ENCODE measurements at regions not wholly inside any gene's neighbourhood (a gene's known extent, or its start where the extent isn't known, plus 50 kb on each side); places are given as distances from the start of the nearest gene placed in this dataset.
A peak's percentile ranks its signal among the peaks of the same experiment; 100 is the strongest.

DNA sequence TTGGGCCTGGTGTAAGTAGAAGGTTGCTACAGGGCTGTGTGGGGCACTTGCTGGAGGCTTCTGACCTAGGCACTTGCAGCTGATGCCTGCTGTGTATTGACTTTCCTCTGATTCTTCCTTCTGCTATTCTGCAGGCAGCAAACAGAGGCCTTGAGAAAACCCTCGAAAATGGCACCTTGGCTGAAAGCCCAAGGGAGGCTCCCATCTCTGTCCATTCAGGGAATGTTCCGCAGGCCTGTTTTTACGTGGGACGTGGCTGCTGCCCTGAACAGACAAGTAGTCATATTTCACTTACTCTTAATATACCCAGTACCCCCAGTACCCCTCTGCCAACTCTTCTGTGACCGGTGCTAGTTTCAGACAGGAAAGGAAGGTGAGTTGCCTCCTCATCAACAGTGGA lies 664.7 kb downstream of the INHBA start:
- no peak for DNase-seq (ENCODE audit: low read depth)

DNA sequence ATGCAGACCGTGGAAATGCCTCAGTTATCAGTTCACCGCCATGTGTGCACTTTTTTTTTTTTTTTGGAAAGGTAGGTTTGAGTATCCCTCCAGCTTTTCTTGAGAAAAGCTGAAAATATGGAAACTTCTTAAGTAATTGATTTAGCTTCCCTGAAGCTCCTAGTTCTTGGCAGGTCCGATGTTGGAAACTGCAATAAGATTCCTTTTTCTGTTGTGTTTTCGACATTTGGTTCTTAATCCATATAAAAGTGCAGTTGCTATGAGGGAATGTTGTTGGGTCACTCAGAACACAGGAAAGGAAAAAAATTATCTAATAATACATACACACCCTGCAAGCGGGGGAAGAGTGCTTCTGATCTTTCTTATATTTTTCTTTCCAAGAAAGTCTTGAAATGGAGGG lies 665.2 kb downstream of the INHBA start:
- DNase-seq (ENCODE audit: low read depth) = no peak

DNA sequence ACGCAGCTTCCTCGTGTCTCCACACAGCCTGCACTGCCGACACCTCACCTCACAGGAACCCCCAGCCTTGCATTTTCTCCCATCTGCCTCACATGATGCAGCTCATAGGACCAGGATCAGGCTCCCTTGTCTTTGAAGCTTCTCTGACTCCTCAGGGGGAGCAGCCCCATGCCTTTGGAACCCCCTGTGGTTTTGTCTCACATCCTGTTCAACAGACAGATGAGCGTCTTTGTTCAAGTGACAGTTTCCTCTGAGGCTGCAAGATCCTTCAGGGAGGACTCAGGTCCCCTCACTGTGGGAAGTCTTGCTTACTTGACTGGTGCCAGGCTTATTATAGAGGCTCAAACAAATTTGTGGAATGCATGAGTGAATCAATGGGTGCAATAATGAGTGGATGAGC lies 667.1 kb downstream of the INHBA start:
- no peak for DNase-seq (ENCODE audit: low read depth)

DNA sequence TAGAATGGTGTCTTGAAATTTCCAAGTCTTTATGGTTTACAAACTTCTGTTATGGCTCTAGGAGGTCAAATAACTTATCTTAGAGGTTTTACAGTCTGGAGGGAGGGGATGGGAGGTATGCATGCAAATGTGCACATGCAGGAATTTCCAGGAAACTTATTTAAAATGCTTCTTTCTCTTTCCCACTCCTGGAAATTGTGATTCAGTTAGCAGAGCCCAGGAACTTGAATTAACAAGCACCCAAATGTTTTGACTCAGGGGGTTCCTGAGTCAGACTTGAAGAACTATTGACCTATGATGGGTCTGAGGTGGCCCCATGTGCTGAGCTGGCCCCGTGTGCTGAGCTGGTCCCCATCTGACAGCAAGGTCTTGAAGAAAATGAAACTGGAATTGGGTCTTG lies 669.4 kb downstream of the INHBA start:
- DNase-seq (ENCODE audit: low read depth) = no peak

DNA sequence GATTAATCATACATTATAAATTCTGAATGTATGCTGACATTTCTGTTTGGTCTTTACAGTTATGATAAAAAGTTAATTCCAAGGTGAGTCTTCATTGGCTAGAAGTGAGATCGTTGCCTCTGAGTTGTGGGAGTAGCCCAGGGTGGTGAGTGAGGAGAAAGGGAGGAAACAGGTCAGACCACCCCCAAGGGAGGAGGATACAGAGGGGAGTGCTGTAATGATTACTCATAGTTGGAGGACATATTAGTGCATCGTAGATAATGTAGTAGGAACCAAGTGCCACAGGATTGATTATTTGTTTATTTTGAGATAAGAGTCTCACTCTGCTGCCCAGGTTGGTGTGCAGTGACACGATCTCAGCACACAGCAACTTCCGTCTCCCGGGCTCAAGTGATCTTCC lies 672.2 kb downstream of the INHBA start:
- no peak for DNase-seq (ENCODE audit: low read depth)

DNA sequence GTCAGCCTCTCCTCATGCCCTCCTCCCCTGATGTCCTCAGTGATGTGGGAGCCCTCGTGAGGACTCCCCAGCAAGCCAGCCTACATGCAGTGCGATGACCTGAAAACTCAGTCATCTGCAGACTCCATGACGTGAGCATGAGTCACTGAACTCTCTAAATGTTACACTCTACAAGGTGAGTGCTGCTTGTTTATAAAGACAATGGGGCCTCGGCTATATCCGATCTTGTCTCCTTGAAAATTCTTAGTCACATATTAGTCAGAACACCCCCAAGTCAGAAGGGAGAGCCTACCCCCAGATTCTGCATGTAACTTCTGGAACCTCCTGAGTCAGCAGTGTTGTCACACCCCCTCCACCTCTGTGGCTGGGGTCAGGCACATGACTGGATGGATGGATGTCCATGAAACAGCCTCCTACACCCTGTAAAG lies 673.8 kb downstream of the INHBA start:
- DNase-seq (ENCODE audit: low read depth) = peak; percentile 89

DNA sequence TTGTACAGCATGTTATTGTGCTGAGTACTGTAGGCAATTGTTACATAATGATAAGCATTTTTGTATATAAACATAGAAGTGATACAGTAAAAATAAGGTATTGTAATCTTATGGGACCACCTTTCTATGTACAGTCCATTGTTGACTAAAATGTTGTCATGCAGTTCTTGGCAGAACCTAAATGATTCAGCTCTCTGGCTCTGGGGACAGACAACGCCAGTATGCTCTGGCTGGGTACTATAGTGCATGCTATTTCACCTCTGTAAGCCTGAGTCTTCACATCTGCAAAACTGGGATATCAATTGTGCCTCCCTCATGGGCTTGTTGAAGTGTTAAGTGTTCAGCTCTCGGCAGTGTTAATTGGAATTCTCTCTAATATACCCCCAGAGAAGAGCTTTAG lies 674.3 kb downstream of the INHBA start:
- no peak for DNase-seq (ENCODE audit: low read depth)

DNA sequence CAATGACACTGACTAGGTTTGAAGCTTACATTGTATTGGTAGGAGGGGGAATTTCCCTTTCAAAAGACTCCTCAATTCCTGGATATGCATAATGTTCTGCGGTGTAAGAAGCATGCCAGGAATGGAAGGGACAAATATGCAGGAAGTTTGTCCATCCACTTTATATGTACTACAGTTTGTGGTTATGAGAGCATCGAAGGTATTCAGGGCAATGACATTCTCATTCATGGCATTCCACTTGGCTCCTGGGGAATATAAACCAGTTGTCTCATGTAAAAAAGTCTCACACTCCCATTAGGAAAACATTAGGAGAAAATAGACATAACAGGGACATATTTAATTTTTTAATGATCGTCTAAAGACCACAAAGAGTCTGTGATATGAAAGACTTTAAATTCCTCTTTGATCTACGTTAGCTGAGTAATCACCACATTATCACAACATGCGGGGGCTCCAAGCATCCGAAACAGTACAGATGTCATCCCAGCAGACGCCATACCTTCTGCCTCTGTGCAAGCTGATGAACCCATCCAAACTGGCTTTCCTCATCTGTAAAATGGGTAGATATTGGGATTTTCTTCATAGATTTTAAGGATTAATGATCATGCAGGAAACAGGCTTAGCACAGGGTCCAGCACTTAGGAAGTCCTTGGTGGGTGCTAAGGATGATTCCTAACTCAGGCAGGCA lies 675.3 kb downstream of the INHBA start:
- DNase-seq (ENCODE audit: low read depth) = no peak

DNA sequence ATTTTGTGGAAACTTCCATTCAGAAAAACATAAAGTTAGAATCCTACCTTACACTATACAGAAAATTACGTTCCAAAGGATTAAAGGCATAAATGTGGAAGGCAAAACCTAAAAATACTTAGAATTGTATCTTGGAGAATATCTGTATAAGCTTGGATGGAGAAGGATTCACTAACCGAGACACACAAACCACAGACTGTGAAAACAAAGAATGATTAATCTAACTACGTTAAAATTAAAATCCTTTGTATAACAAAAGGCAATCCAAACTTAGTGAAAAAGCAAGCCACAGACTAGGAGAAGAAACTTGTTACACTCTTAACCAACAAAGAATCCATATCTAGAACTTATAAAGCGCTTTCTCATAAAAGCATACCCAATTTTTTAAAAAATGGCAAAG lies 678.8 kb downstream of the INHBA start:
- DNase-seq (ENCODE audit: low read depth) = no peak

DNA sequence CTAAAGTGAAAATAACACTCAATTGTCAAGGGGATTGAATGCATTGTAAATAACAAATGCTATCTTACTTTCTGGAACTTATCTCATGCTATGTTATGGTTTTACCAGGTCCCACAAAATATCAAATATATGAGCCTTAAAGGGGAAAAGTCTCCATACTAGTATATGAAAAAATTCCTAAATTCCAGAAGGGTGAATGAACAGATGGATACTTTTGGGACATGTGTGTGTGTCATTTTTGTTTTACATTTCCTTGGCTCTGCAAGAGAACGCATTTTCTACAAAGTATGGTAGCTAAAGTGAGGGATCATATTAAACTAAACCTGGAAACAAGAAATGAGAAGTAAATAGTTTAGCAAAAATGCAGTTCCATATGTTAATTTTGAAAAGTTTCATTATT lies 682.8 kb downstream of the INHBA start:
- DNase-seq (ENCODE audit: low read depth) = no peak

DNA sequence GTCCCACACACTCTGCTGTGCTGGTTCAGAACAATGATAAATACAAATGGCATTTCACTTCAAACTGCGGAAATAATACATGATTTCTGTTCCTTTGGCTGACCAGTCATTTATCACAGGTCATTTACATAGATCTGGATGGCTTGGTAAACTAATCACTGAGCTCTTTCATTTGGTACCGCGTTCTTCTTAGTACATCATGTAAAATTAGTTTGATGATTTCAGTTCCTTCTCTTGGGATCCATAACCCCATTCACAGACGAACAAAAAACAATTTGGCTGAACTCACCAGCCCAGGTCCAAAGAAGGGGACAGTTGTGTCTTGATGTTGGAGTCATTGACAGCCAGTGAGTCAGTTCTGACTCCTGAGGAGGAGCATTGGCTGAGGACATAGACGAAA lies 689.8 kb downstream of the INHBA start:
- DNase-seq (ENCODE audit: low read depth) = no peak

DNA sequence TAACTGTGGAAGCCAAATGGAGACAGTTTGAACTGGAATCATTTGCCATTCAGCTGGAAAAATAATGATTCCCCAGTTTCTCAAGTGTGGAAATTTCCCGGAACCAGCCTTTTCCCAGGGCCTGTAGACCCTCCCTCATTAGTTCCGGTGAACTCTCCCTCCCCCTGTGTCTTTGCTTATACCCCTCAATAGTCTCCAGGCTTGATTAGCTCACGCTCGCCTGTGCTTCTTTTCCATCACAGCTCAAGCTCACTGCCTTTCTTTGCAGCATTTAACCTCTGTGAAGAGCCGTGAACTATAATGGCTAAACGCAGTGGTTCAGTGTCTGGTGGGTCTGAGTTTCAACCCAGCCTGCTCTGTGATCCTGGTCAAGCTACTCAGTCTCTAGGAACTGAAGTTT lies 690.8 kb downstream of the INHBA start:
- DNase-seq (ENCODE audit: low read depth) = no peak

DNA sequence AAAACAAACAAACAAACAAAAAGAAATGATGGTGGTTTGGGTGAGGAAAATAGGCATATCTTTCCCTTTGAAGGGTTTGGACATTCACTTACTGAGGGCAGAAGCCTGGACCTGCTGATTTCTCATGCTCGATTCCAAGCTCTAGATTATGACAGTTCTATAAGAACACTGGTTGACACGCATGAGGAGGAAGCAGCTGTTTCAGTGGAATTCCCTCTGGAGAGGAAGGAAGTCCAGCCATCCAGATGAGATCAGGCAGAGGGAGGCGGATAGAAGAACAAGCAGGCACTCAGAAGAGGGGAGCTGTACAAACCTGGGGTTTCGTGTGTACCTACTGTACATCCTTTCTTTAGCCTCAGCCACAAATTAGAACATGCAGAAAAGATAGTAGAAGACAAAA lies 691.9 kb downstream of the INHBA start:
- no peak for DNase-seq (ENCODE audit: low read depth)

DNA sequence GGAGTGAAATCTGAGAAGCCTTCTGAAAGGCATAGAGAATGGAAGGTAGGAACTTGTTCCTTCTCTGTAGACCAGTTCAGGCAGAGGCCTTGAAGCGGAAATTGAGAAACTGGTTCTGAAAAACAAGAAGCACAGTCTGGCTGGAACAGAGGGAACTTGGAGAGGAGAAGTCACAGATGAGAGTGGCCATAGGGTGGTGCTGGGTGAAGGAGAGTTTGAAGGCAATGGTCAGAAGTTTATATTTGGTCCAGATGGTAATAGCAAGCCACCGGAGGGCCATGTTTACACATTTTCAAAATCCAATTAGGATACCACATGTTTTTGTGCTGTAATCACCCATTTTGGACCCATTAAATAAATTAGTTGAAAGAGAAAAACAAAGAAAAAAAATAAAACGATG lies 692.5 kb downstream of the INHBA start:
- no peak for DNase-seq (ENCODE audit: low read depth)

DNA sequence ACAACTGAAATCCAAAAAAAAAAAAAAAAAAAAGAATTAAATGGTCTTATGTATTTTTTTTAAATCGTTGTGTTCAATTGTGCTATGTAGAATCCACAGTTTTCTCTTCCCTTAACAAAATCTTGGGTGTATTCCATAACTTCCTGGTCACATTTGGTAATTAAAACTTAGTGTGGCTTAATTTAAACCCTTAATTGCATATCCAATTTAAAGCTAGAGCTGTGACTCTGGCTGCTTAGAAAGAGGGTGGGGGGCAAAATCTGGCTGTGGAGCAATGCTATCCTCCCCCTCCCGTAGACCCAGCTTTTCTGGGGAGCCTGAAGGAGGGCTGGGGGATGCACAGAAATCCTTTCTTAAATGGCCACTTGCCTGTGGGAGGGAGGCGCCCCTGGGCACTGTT lies 695.1 kb downstream of the INHBA start:
- no peak for DNase-seq (ENCODE audit: low read depth)

DNA sequence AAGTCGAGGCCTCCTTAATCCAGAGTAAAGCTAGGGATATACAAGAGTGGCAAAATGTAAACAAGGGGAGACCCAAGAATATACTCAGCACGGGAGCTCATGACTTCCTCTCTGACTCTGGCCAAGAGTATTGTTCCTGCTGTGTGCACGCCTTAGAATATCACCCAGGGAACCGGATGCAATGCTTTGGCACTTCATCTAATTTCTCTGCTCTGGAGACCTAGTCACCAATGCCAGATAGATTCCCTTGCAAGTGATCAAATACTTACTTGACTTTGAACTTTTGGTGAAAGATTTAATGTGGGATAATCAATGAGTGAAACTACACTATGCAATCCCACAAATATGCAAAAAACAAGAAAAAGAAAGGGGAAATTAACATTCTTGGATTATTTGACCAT lies 695.5 kb downstream of the INHBA start:
- DNase-seq (ENCODE audit: low read depth) = no peak

DNA sequence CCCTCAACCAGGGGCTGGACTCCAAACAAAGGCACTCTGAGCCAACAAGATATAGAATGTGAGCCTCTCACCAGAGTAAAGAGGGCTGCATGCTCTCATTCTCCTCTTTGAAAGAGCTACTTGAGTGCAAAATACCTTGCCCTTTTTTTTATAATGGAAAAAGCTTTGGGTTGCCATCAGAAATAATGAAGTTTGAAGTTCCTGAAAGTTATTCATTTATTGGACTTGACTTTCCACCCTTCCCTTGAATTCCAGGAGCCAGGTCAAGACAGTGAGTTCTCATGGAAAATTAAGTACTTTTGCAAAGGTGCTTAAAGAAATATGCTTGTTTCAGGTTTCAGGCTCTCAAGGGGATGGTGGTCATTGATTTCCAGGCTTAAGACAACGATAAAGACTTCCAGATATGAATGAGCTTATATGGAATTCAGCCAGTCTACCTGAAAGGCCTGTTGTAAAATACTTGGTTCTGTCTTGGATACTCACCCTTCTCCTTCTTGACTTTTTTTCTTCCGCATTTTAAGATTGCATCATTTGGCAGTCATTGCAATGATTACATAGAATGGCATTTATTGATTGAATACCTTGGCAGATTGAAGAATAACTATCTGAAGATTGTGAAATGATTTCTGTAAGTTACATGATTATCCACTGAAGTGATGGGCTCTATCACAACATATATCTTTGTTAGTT lies 696.4 kb downstream of the INHBA start:
- DNase-seq (ENCODE audit: low read depth) = no peak

DNA sequence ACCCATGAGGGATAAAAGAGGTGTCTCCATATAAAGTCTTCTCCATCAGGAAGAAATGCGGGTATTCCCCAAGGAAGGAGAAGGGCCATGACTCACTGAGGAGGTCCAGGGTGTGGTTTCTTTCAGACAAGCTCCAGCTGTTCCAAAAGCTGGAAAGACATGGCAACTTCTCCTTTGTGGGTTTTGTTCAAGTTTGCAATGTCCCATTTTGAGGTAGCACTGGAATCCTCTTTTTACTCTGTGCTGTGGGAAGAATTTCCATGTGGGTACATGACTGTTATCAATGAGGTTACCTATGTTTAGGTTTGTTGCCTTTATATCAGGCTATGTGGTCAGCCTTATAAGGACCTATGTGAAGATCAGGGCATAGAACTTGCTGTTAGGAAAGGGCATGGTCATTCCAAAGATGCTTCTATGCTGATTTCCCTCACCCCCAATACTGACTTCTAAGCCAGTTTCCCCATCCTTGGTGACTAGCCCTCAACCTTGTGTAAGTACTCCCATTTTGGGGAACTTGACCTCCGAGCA lies 697.5 kb downstream of the INHBA start:
- peak; percentile 65 for DNase-seq (ENCODE audit: low read depth)

DNA sequence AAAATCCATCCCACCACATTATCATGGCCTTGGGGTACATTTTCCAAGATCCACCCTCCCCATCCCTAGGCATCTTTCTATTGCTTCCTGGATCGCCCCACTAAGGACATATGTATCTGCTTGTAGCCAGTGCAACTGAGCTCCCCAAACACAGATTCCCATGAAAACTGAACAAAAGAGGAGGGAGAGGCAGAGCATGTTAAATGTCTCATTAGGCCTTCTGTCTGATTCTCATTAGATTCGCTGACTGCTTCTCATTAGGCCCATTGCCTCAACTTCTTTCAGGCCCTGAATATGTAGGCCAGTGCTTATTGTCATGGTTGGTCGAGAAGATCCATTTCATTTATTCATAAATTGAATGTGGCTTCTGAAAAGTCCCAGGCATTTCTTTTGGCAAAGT lies 698.9 kb downstream of the INHBA start:
- no peak for DNase-seq (ENCODE audit: low read depth)

DNA sequence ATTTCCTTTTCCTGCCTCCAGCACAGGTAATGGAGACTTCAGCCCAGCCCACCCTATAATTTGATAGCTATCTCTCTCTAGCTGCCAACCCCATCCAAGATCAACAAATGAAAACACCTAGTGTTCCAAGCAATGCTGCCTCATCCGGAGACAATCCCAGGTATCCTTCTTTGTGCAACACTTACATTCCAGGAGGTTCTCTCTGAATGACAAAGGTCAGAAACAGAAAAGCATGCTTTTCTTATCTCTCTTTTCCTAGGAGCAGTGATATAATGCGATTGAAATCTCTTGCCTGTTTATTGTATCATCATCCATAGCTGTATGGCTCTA lies 699.3 kb downstream of the INHBA start:
- no peak for DNase-seq (ENCODE audit: low read depth)

DNA sequence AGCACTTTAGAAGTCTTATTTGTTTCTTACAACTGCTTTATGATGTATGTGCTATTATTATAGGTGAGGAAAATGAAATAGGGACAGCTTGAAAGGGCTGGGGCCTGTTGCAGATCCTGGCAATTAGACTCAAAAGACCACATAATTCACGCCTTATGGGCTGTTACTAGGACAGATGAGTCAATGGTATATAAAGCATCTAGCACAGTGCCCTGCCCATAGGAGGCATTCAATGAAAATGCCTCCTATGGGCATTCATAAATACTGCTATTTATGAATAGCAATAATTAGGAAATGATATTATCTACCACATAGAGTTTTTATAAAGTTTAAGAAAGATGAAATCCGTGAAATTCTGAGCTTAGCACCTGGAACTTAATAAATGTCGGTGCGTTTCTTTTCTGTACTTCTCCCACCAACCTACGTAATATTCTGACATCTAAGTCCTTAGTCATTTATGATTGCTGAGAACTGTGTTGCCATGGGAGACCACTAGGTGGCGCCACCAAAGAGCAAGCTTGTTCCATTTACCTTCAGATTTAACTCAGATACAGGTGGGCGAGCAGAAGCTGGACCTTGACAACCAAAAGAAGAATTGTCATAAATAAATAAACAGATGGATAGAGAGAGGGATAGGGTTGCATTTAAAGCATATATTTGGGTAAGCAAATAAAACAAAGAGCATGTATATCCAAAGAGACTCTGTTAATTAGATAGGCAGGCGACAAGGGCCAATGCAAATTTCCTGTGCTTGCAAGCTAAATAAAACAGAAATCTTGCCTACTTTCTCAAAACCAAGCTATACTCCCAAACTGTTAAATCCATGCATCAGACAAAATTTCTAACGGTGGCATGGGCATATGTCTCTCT lies 699.9 kb downstream of the INHBA start:
- DNase-seq (ENCODE audit: low read depth) = no peak

DNA sequence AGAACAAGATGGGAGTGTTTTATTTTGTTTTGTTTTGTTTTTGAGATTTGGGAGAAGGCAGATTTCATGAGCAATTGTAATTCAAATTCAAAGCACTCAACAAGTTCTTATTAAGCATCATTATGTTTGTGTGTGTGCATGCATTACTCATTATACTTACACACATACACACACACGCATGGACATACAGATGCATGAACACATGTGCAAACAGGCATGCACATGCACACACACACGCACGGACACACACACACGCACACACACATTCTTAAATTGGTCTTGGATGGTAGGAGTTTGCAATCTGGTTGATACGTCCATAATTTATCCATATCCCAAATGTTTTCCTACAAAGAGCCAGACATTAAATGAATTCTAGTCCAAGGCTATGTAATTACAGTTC lies 702.8 kb downstream of the INHBA start:
- DNase-seq (ENCODE audit: low read depth) = no peak

DNA sequence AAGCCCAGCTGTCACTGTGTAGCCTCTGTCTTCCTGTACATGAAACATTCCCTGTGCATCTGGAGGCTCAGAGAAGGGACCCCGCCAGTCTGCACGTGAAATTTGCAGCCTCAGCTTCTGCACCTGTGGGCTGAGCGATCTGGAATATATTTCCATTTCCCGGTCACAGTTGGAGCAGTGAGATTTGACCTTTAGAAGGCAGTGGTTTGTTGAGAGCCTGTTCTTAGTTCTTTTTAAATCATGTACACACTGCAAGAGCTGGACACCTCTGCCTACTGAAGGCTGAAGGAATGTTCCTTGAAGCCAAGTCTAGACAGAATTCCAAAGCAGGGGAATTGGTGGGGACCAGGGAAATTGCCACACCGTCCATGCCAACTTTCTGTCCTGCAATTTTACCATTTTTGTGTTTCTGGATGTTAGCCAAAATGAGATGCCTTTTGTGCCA lies 706.6 kb downstream of the INHBA start:
- no peak for DNase-seq (ENCODE audit: low read depth)
